NT2/D1 (cell line): ENCODE measurements at regions not wholly inside any gene's neighbourhood (a gene's known extent, or its start where the extent isn't known, plus 50 kb on each side); places are given as distances from the start of the nearest gene placed in this dataset.

Source experiments
- DNase-seq: peaks from one replicate; pipeline ENCODE4 v3.0.0-alpha.2; 2011; ENCODE audit warnings: low read depth, low spot score
- H3K27me3 ChIP-seq: 2 replicates; pipeline ENCODE4 v1.6.0; 2011; ENCODE audit warnings: mild to moderate bottlenecking; ENCODE audit not compliant: insufficient read length, insufficient read depth
- H3K36me3 ChIP-seq: 2 replicates; pipeline ENCODE4 v1.6.1; 2011; ENCODE audit warnings: mild to moderate bottlenecking, low read length, mixed read lengths; ENCODE audit not compliant: insufficient read depth, insufficient read length
- H3K4me1 ChIP-seq: 2 replicates; pipeline ENCODE4 v1.5.1; 2011; ENCODE audit not compliant: insufficient read depth, insufficient read length
- H3K4me3 ChIP-seq: 2 replicates; pipeline ENCODE4 v1.5.1; 2011; ENCODE audit warnings: low read depth; ENCODE audit not compliant: insufficient read length
- H3K9ac ChIP-seq: 2 replicates; pipeline ENCODE4 v1.6.0; 2011; ENCODE audit warnings: low read depth; ENCODE audit not compliant: insufficient read length
- H3K9me3 ChIP-seq: 2 replicates; pipeline ENCODE4 v1.5.1; 2011; ENCODE audit warnings: mild to moderate bottlenecking, low read length; ENCODE audit not compliant: insufficient read depth
- SUZ12 ChIP-seq: IDR thresholded peaks from 2 replicates; pipeline ENCODE4 v1.6.1; 2011; ENCODE audit not compliant: insufficient read length, insufficient read depth; ENCODE audit errors: extremely low read depth
- YY1 ChIP-seq: IDR thresholded peaks from 2 replicates; pipeline ENCODE4 v1.6.1; 2011; ENCODE audit not compliant: insufficient read length, insufficient read depth
- ZNF274 ChIP-seq: IDR thresholded peaks from 2 replicates; pipeline ENCODE4 v1.6.1; 2011; ENCODE audit warnings: mild to moderate bottlenecking, low read depth, low read length

DNA sequence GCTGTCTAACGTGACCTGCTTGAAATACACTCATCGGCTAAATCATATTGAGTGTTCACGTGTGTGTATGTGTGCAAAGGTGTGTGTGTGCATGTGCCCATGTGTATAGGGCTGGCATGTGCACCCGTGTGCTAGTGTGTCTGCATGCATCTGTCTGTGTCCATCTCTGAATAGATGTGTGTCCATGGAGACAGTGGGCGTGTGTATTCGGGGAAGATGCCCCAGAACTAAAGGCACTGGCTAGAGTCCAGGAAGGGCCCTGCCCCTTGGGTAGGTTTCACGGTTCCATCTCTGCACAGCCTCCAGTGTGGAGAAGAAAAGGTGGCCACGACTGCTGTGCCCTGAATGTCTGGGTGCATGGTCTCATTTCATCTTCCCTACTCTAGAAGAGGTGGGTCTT is 220.3 kb downstream of the MN1 start:
- no peak for DNase-seq
- H3K9me3 ChIP-seq, result no peaks in the 10 kb centered on the region
- H3K9ac ChIP-seq, result no peak overlapping the region
- H3K27me3 ChIP-seq, result no peaks in the 10 kb centered on the region
- H3K36me3 ChIP-seq, result no peaks in the 10 kb centered on the region
- no peak overlapping the region for H3K4me3 ChIP-seq
- TF ChIP-seq SUZ12 (no peak), YY1 (no peak), ZNF274 (no peak)
- H3K4me1 ChIP-seq, result peaks cover 3% of the 10 kb centered on the region

DNA sequence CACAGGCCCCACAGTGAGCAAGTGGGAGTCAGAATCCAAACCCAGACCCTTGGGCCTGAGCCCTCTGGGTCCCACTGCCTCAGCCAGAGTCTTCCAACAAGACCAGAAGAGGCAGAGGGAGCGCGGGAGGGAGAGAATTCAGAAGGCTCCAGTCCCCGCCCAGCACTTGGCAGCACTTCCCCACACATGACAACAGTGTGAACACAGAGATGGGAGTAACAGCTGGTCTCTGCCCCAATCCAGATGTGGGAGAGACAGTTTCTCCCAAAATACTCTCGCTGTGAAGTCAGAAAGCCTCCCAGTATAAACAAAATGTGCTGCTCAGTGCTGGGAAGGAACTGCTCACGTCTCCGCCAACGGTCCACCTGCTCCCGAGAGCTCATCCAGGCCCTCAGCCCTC is 219.9 kb downstream of the MN1 start:
- Histone ChIP-seq H3K9me3 (no peaks in the 10 kb centered on the region), H3K36me3 (no peaks in the 10 kb centered on the region), H3K9ac (no peak overlapping the region), H3K4me3 (no peak overlapping the region), H3K27me3 (no peaks in the 10 kb centered on the region), H3K4me1 (peaks cover under 1% of the 10 kb centered on the region)
- TF ChIP-seq YY1 (no peak), SUZ12 (no peak), ZNF274 (no peak)
- no peak for DNase-seq

DNA sequence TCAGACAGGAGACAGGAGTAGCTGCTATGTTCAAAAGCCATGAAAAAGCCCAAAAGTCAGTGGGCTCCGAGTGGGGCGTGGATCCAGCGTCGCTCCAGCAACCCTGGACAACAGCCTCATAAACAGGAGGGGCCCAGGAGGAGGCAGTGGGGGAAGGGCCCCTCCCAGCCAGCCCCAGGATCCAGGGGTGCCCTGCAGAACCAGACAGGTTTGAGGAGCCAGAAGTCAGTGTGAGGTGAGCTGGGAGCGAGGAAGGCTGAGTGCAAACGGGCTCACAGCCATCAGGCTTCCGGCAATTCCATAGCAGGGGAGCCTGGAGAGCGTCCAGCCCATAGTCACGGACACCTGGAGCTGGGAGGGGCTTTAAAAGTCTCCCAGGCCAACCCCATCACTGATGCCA is 217.7 kb downstream of the MN1 start:
- no peak for DNase-seq
- no peaks in the 10 kb centered on the region for H3K27me3 ChIP-seq
- H3K9ac ChIP-seq, result no peak overlapping the region
- TF ChIP-seq YY1 (no peak), SUZ12 (no peak), ZNF274 (no peak)
- H3K4me1 ChIP-seq, result no peaks in the 10 kb centered on the region
- H3K9me3 ChIP-seq, result no peaks in the 10 kb centered on the region
- H3K4me3 ChIP-seq, result no peak overlapping the region
- no peaks in the 10 kb centered on the region for H3K36me3 ChIP-seq

DNA sequence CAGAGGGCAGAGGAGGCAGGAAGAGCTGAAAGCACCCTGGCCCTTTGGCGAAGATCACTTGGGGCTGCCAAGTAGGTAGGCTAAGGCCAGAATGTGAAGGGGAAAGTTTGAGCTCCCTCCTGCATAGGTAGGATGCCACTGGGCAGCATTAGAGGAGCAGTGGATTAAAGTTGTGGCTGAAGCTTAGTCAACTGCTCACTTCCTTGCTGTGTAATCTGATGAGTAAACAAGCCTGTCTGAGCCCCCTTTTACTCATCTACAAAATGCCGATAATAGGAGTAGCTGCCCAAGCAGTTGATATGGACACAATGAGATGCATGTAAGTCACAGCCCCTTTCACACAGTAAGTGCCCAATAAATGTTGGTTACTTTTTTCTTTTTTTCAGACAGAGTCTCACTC is 216.4 kb downstream of the MN1 start:
- H3K36me3 ChIP-seq, result no peaks in the 10 kb centered on the region
- no peak overlapping the region for H3K4me3 ChIP-seq
- no peak overlapping the region for H3K9ac ChIP-seq
- H3K27me3 ChIP-seq, result no peaks in the 10 kb centered on the region
- no peak for DNase-seq
- TF ChIP-seq ZNF274 (no peak), SUZ12 (no peak), YY1 (no peak)
- no peaks in the 10 kb centered on the region for H3K4me1 ChIP-seq
- H3K9me3 ChIP-seq, result no peaks in the 10 kb centered on the region

DNA sequence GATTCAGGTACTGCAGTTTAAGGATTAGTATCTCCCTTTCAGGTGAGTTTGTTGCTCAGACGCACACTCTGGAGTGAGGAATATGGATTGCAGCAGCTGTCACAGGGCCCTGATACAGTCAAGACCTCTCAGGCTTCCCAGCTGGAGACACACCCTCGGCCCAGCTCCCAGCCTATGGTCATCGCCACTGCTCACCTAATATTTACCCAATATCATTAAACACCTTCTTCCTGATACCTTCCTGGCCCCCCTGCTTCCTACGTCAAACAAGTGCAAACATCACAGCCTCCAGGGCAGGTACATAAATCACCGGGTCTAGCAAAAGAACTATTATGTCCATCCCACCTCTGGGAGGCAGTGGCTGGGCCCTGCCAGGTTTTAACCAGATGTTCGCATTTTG is 213.3 kb downstream of the MN1 start:
- TF ChIP-seq ZNF274, result no peak
- TF ChIP-seq YY1, result no peak
- no peak for TF ChIP-seq SUZ12
- H3K9ac ChIP-seq, result no peak overlapping the region
- no peak for DNase-seq
- no peaks in the 10 kb centered on the region for H3K27me3 ChIP-seq
- H3K4me3 ChIP-seq, result no peak overlapping the region
- H3K4me1 ChIP-seq, result no peaks in the 10 kb centered on the region
- H3K36me3 ChIP-seq, result no peaks in the 10 kb centered on the region
- no peaks in the 10 kb centered on the region for H3K9me3 ChIP-seq

DNA sequence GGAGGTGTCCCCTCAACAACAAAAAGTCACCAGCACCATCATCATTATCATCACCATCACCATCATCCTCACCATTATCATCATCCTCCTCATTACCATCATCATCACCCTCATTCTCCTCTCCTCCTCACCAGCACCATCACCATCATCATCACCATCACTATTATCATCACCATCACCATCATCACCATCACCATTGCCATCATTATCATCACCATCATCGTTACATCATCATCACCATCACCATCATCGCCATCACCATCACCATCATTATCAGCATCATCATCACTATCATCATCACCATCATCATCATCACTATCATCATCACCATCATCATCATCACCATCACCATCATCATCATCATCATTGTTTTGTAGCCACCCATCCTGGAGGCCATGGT is 212.6 kb downstream of the MN1 start:
- no peak for DNase-seq
- Histone ChIP-seq H3K27me3 (no peaks in the 10 kb centered on the region), H3K36me3 (no peaks in the 10 kb centered on the region), H3K9me3 (no peaks in the 10 kb centered on the region), H3K4me1 (no peaks in the 10 kb centered on the region), H3K4me3 (no peak overlapping the region), H3K9ac (no peak overlapping the region)
- TF ChIP-seq ZNF274 (no peak), SUZ12 (no peak), YY1 (no peak)

DNA sequence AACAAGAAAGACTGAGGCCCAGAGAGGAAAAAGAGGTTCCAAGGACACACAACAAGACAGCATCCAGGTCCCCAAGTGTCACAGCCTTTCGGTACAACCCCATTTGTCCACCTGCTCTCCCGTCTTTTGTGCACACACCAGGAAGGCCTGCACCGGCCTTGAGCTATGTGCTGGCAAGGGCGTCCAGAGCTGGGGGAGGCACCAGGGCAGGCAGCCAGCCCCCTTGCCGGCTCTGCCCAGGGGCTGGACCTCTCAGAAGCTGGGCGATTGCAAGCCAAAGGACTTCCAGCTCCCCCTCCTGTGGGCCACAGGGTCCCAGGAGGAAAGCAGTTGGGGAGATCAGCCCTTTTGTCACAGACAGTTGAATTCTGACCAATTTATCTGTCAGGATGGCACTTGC is 210.5 kb downstream of the MN1 start:
- Histone ChIP-seq H3K9me3 (no peaks in the 10 kb centered on the region), H3K4me3 (no peak overlapping the region), H3K9ac (no peak overlapping the region), H3K36me3 (no peaks in the 10 kb centered on the region), H3K4me1 (no peaks in the 10 kb centered on the region), H3K27me3 (no peaks in the 10 kb centered on the region)
- no peak for DNase-seq
- no peak for TF ChIP-seq ZNF274
- no peak for TF ChIP-seq SUZ12
- TF ChIP-seq YY1, result no peak

DNA sequence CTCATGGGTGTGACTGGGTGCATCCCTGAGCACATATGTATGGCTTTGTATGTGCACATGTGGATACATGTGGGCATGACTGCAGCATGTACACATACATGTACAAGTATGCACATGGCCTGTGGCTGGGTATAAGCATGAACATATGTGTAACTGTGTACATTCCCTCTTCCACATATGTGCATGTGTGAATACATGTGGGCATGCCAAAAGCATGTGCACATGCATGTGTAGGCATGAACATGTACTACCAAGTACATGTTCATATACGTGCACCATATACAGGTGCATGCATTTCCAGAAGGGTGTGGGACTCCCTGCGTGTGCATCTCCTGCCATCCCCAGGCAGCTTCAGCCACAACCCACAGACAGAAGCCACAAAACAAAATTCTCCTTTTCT is 208.2 kb downstream of the MN1 start:
- DNase-seq, result no peak
- Histone ChIP-seq H3K4me3 (no peak overlapping the region), H3K27me3 (no peaks in the 10 kb centered on the region), H3K36me3 (no peaks in the 10 kb centered on the region), H3K9me3 (no peaks in the 10 kb centered on the region), H3K4me1 (no peaks in the 10 kb centered on the region), H3K9ac (no peak overlapping the region)
- TF ChIP-seq SUZ12 (no peak), ZNF274 (no peak), YY1 (no peak)
